Activated naive CD4-positive, alpha-beta T cell (primary cell): ENCODE measurements at regions not wholly inside any gene's neighbourhood (a gene's known extent, or its start where the extent isn't known, plus 50 kb on each side); places are given as distances from the start of the nearest gene placed in this dataset.

Experiments used
- DNase-seq, 4 experiments: peaks; one replicate each; lab custom pipeline; 2025; lab: John Stamatoyannopoulos, UW

GRCh38 chr13:104843401-104843800 is 1692.1 kb downstream of the EFNB2 start:
- DNase-seq = no peak

DNA sequence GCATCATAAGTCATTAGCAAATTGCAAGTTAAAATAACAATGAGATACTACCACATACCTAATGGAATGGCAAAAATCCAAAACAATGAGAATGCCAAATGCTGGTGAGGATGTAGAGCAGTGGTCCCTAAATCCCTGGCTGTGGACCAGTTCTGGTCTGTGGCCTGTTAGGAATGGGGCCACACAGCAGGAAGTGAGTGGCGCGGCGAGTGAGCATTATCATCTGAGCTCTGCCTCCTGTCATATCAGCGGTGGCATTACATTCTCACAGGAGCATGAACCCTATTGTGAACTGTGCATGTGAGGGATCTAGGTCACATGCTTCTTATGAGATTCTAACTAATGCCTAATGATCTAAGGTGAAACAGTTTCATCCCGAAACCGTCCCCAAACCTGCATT is 1694.4 kb downstream of the EFNB2 start:
- DNase-seq = no peak

- DNase-seq = no peak
Observed at GRCh38 chr13:104837756-104838155, 1697.7 kb downstream of the EFNB2 start.

- DNase-seq = no peak
Observed at GRCh38 chr13:104833221-104833620, 1702.2 kb downstream of the EFNB2 start.

DNA sequence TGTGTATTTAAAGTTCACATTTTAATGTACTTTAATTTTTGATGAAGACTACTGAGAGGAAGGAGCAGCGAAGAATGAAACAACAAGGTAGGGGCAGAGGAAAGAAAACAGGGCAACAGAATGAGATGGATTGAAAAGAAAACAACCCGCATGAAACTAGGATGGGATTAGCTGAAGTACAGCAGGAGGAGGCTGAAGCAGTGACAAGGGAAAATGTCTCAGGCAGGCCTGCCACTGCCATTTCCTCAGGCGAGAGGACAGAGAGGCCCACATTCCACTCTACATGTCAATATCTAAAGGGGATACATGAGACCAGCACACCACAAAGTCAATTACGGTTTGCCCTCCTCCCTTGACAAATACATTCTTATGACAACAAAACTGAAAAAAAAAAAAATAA is 1703.2 kb downstream of the EFNB2 start:
- no peak for DNase-seq

GRCh38 chr13:104831831-104832230 is 1703.6 kb downstream of the EFNB2 start:
- DNase-seq = no peak

GRCh38 chr13:104823709-104824108 is 1711.8 kb downstream of the EFNB2 start:
- no peak for DNase-seq

GRCh38 chr13:104823071-104823470 is 1712.4 kb downstream of the EFNB2 start:
- no peak for DNase-seq

DNA sequence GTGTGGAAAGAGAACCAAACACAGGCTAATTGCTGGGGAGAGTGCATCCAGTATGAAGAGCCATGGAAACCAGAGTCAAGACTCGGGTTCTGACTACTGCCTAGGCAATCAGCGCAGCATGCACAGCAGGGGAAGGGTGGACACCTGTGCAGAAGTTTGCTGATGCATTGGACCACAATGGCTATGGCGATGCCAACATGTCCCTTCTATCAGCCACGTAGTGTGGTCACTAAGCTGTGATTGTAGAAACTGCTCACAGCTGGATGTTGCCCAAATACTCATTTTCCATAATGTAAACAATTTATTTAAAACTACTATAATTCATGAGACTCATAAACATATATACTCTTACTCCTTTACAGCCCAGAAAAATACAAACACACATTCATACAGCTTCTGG is 1718.2 kb downstream of the EFNB2 start:
- DNase-seq = no peak

- no peak for DNase-seq
Observed at GRCh38 chr13:104816726-104817125, 1718.7 kb downstream of the EFNB2 start.

DNA sequence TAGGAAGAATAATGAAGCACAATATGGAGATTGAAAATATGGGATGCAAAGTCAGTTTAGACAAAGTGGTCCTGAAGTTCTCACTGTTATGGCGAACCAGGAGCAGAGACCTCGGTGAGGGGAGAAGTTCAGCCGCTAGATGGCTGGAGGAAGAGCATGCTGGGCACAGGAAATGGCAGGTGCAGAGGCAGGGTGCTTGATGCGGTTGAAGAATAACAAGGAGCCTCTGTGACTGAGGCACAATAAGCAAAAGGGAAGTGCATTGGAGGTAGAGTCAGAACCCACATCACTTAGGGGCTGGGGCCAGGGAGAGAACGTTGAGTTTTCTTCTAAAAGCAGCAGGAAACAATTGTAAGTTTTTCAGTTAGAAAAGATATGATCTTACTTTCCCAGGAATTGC is 1725.2 kb downstream of the EFNB2 start:
- no peak for DNase-seq

- DNase-seq = no peak
Observed at GRCh38 chr13:104809483-104809882, 1726.0 kb downstream of the EFNB2 start.

GRCh38 chr13:104805346-104805745 is 1730.1 kb downstream of the EFNB2 start:
- no peak for DNase-seq

DNA sequence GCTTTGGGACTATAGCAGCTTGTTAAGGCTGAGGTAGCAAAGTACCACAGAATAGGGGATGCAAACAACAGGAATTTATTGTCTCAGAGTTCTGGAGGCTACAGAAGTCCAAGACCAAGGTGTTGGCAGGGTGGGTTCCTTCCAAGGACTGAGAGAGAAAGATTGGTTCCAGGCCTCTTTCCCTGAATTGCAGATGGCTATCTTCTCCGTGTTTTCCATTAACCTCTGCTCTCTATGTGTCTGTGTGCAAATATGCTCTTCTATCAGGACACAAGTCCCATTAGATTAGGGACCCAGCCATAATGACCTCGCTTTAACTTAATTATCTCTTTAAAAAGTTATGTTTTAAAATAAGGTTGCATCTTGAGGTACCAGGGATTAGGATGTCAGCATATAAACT is 1732.9 kb upstream of the SLC10A2 start:
- DNase-seq = no peak

GRCh38 chr13:104798486-104798885 is 1732.3 kb upstream of the SLC10A2 start:
- no peak for DNase-seq

GRCh38 chr13:104796581-104796980 is 1730.4 kb upstream of the SLC10A2 start:
- DNase-seq = no peak

GRCh38 chr13:104785952-104786351 is 1719.7 kb upstream of the SLC10A2 start:
- no peak for DNase-seq

DNA sequence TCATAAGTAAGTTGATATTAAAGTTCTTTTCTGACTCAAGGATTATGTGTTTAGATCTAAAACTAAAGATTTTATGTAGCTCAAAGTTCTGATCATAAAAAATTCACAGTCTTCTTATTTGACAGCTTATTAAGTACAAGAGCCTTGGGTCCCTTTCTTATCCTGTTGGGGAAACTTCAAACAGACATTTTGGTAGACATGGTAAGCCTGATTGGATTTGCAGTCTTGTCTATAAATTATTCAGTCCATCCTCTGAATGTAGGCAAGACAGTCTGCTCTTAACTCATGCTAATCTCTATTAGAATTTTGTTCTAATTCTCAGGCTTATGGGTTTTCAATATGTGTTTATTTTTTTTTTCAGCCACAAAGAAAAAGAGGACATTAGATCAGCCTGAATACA is 1718.7 kb upstream of the SLC10A2 start:
- no peak for DNase-seq

GRCh38 chr13:104782741-104783140 is 1716.5 kb upstream of the SLC10A2 start:
- no peak for DNase-seq

- no peak for DNase-seq
Observed at GRCh38 chr13:104779311-104779993, 1713.2 kb upstream of the SLC10A2 start.

GRCh38 chr13:104773775-104774174 is 1707.6 kb upstream of the SLC10A2 start:
- DNase-seq = no peak

GRCh38 chr13:104769545-104769944 is 1703.3 kb upstream of the SLC10A2 start:
- DNase-seq = no peak

DNA sequence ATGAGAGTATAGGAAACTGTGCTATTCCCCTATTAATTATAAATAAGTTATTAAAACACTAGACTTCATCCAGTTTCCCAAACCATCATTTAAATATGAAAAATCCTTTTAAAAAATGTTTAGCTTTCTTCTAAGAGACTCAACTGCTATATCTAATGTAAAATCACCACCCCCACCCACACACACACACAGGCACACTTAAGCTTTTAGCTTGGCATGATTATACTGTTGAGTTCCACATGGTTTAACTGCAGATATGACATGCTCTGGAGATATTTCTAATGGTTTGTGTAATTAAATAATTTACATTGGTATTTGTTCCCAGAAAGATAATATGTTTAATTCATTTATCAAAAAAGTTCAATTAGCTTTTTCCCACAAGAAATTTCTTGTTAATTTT is 1700.1 kb upstream of the SLC10A2 start:
- DNase-seq = no peak

DNA sequence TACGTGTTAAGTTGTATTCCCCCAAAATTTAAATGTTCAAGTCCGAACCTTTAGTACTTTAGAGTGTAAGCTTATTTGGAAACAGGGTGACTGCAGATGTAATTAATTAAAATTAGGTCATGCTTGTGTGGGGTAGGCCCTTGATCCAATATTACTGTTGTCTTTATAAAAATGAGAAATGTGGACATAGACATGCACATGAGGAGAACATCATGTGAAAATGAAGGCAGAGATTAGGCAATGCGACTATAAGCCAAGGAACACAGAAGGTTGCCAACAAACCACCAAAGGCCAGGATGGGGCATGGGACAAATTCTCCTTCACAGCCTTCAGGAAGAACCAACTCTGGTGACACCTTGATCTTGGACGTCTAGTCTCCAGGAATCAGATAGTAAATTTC is 1698.4 kb upstream of the SLC10A2 start:
- no peak for DNase-seq

- no peak for DNase-seq
Observed at GRCh38 chr13:104759069-104759468, 1692.9 kb upstream of the SLC10A2 start.
